H9 (cell line): ENCODE measurements at regions not wholly inside any gene's neighbourhood (a gene's known extent, or its start where the extent isn't known, plus 50 kb on each side); places are given as distances from the start of the nearest gene placed in this dataset.

Experiments
- DNase-seq: peaks from one replicate; pipeline ENCODE4 v3.0.0-alpha.2; 2017
- H2AFZ ChIP-seq: one replicate; pipeline ENCODE4 v1.6.1; 2013; ENCODE audit warnings: mild to moderate bottlenecking, low read length, control low read depth, moderate library complexity
- H2AK5ac ChIP-seq: 2 replicates; pipeline ENCODE4 v1.6.1; 2013; ENCODE audit warnings: low read length, control low read depth, mixed read lengths; ENCODE audit not compliant: insufficient read length
- H2BK120ac ChIP-seq: one replicate; pipeline ENCODE4 v1.6.1; 2013; ENCODE audit warnings: low read depth, mild to moderate bottlenecking, low read length, control low read depth, inconsistent platforms; ENCODE audit not compliant: poor library complexity, severe bottlenecking
- H2BK12ac ChIP-seq: 2 replicates; pipeline ENCODE4 v1.6.1; 2013; ENCODE audit warnings: low read length, control low read depth, mixed read lengths, low read depth; ENCODE audit not compliant: insufficient read length
- H2BK15ac ChIP-seq: 2 replicates; pipeline ENCODE4 v1.6.1; 2013; ENCODE audit warnings: low read depth, low read length, control low read depth
- H2BK20ac ChIP-seq: one replicate; pipeline ENCODE4 v1.6.1; 2013; ENCODE audit warnings: low read depth, mild to moderate bottlenecking, low read length, control low read depth, inconsistent platforms; ENCODE audit not compliant: poor library complexity, severe bottlenecking
- H2BK5ac ChIP-seq: 2 replicates; pipeline ENCODE4 v1.6.1; 2013; ENCODE audit warnings: low read length, control low read depth, mixed read lengths; ENCODE audit not compliant: insufficient read length
- H3K14ac ChIP-seq: 2 replicates; pipeline ENCODE4 v1.6.1; 2013; ENCODE audit warnings: low read length, control low read depth; ENCODE audit not compliant: insufficient read depth
- H3K18ac ChIP-seq: 2 replicates; pipeline ENCODE4 v1.6.1; 2013; ENCODE audit warnings: low read depth, mild to moderate bottlenecking, mixed read lengths, low read length, control low read depth; ENCODE audit not compliant: insufficient read length
- H3K23ac ChIP-seq: 2 replicates; pipeline ENCODE4 v1.6.1; 2013; ENCODE audit warnings: low read length, control low read depth, mixed read lengths, low read depth; ENCODE audit not compliant: insufficient read length
- H3K23me2 ChIP-seq: 2 replicates; pipeline ENCODE4 v1.6.1; 2013; ENCODE audit warnings: low read depth, mild to moderate bottlenecking, mixed read lengths, low read length, control low read depth; ENCODE audit not compliant: insufficient read length, poor library complexity, severe bottlenecking
- H3K27ac ChIP-seq: 2 replicates; pipeline ENCODE4 v1.5.1; 2013; ENCODE audit warnings: low read length, control low read depth, mixed read lengths, low read depth; ENCODE audit not compliant: insufficient read length
- H3K27me3 ChIP-seq: 2 replicates; pipeline ENCODE4 v1.6.1; 2013; ENCODE audit warnings: low read length, control low read depth, inconsistent platforms; ENCODE audit not compliant: insufficient read depth
- H3K4ac ChIP-seq: 2 replicates; pipeline ENCODE4 v1.6.1; 2013; ENCODE audit warnings: low read depth, mild to moderate bottlenecking, control low read depth, inconsistent platforms, low read length, moderate library complexity
- H3K4me1 ChIP-seq: 2 replicates; pipeline ENCODE4 v1.6.1; 2013; ENCODE audit warnings: low read length, control low read depth, inconsistent platforms; ENCODE audit not compliant: insufficient read depth
- H3K4me2 ChIP-seq: 2 replicates; pipeline ENCODE4 v1.6.1; 2013; ENCODE audit warnings: low read length, control low read depth, mixed read lengths; ENCODE audit not compliant: insufficient read length, insufficient read depth
- H3K56ac ChIP-seq: 2 replicates; pipeline ENCODE4 v1.6.1; 2013; ENCODE audit warnings: low read depth, mild to moderate bottlenecking, mixed read lengths, low read length, control low read depth; ENCODE audit not compliant: insufficient read length
- H3K79me1 ChIP-seq: 2 replicates; pipeline ENCODE4 v1.6.1; 2013; ENCODE audit warnings: low read depth, mild to moderate bottlenecking, moderate library complexity, low read length, control low read depth, inconsistent platforms; ENCODE audit not compliant: insufficient read depth, poor library complexity, severe bottlenecking
- H3K79me2 ChIP-seq: 2 replicates; pipeline ENCODE4 v1.6.1; 2013; ENCODE audit warnings: low read length, control low read depth, inconsistent platforms; ENCODE audit not compliant: insufficient read depth
- H3K9ac ChIP-seq: 2 replicates; pipeline ENCODE4 v1.6.1; 2013; ENCODE audit warnings: low read length, control low read depth, mixed read lengths; ENCODE audit not compliant: insufficient read length; ENCODE audit errors: extremely low read depth
- H3K9me3 ChIP-seq: one replicate; pipeline ENCODE4 v1.6.1; 2013; ENCODE audit warnings: low read depth, low read length, inconsistent platforms; ENCODE audit not compliant: control insufficient read depth
- H3T11ph ChIP-seq: one replicate; pipeline ENCODE4 v1.6.1; 2013; ENCODE audit warnings: mild to moderate bottlenecking, low read length, control low read depth, inconsistent platforms
- H4K20me1 ChIP-seq: one replicate; pipeline ENCODE4 v1.6.1; 2013; ENCODE audit not compliant: control insufficient read depth, insufficient read length, insufficient read depth
- H4K5ac ChIP-seq: 2 replicates; pipeline ENCODE4 v1.6.1; 2013; ENCODE audit warnings: low read depth, mild to moderate bottlenecking, mixed read lengths, low read length, control low read depth; ENCODE audit not compliant: insufficient read length
- H4K8ac ChIP-seq: replicated peaks from 2 replicates; pipeline ENCODE4 v1.6.1; 2013; ENCODE audit warnings: low read length, control low read depth, mixed read lengths, low read depth; ENCODE audit not compliant: insufficient read length
- H4K91ac ChIP-seq: 2 replicates; pipeline ENCODE4 v1.6.1; 2013; ENCODE audit warnings: low read depth, mild to moderate bottlenecking, moderate library complexity, mixed read lengths, low read length, control low read depth; ENCODE audit not compliant: insufficient read length
- H3K27ac Mint-ChIP-seq, 3 experiments: 2 replicates in 2 of 3; 3 replicates in 1 of 3; pipeline ENCODE4 v1.8.0; 2020 to 2021; ENCODE audit warnings: mixed read lengths in 3 of 3, mild to moderate bottlenecking in 1 of 3, moderate library complexity in 1 of 3
- H3K27me3 Mint-ChIP-seq: 2 replicates; pipeline ENCODE4 v1.8.0; 2021; ENCODE audit warnings: low read depth, mild to moderate bottlenecking, moderate library complexity, mixed read lengths
- H3K36me3 Mint-ChIP-seq, 3 experiments: 2 replicates in 2 of 3; 3 replicates in 1 of 3; pipeline ENCODE4 v1.8.0; 2020 to 2021; ENCODE audit warnings: low read depth in 3 of 3, mixed read lengths in 3 of 3; ENCODE audit not compliant: insufficient read depth in 1 of 3
- H3K4me1 Mint-ChIP-seq, 2 experiments: 2 replicates each; pipeline ENCODE4 v1.8.0; 2020; ENCODE audit warnings: mixed read lengths in 2 of 2
- H3K4me3 Mint-ChIP-seq, 2 experiments: 2 replicates in 1 of 2; 3 replicates in 1 of 2; pipeline ENCODE4 v1.8.0; 2020 to 2021; ENCODE audit warnings: mild to moderate bottlenecking in 2 of 2, mixed read lengths in 2 of 2, moderate library complexity in 1 of 2
- H3K9me3 Mint-ChIP-seq, 2 experiments: 2 replicates in 1 of 2; 3 replicates in 1 of 2; pipeline ENCODE4 v1.8.0; 2020; ENCODE audit warnings: mild to moderate bottlenecking in 2 of 2, mixed read lengths in 2 of 2, moderate library complexity in 1 of 2
- CTCF ChIP-seq: fragments of 200-600 bp; sonication (generic); conservative IDR thresholded peaks from 3 replicates; pipeline ENCODE4 v1.8.0; 2021; ENCODE audit warnings: antibody characterized with exemption, mild to moderate bottlenecking
- WGBS: extraction: QIAGEN DNeasy Blood & Tissue Kit; methylation state at CpG from one replicate; pipeline ENCODE4 v1.1.7; 2013; ENCODE audit warnings: missing lambda C conversion rate, low lambda C conversion rate, mixed read lengths; ENCODE audit not compliant: insufficient read length; ENCODE audit errors: extremely low coverage; 5-methylcytosine and 5-hydroxymethylcytosine counted together

DNA sequence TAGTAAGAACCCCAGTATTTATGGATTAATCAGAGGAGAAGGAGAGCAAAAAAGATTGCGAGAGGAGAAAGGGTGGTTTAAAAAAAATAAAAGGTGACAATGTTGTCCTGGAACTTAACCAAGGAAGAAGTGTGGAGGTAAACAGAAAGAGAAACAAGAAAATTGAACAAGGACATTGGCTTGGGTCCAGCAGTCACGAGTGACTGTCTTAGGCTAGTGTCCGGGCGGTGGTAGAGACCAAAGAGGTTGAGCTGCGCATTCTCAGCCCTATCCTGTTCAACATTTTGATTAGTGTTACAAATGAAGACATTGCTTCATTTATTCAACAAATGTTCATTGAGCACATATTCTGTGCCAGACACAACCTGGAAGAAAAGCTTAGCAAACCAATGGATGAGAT lies 329.9 kb downstream of the FGFR2 start:
- no peak overlapping the region for H3K23ac ChIP-seq
- no peak overlapping the region for H3K18ac ChIP-seq
- DNase-seq: no peak
- no peak overlapping the region for H2AK5ac ChIP-seq
- H3K79me1 ChIP-seq: no peaks in the 10 kb centered on the region
- Mint-ChIP-seq H3K9me3 (no peaks in the 10 kb centered on the region), H3K4me3 (no peak overlapping the region), H3K4me1 (peaks cover 10 to 13% of the 10 kb centered on the region in 2 experiments), H3K27ac (no peak overlapping the region), H3K27me3 (peaks cover 5% of the 10 kb centered on the region), H3K36me3 (no peaks in the 10 kb centered on the region)
- H2AFZ ChIP-seq: no peak overlapping the region
- no peaks in the 10 kb centered on the region for H4K20me1 ChIP-seq
- no peak overlapping the region for H3K14ac ChIP-seq
- H3K4ac ChIP-seq: no peak overlapping the region
- WGBS: 100% methylated on average over 1 of the region's 5 CpGs
- no peak overlapping the region for H2BK15ac ChIP-seq
- H2BK120ac ChIP-seq: no peak overlapping the region
- no peak overlapping the region for H2BK20ac ChIP-seq
- no peak overlapping the region for H3K27ac ChIP-seq
- H4K91ac ChIP-seq: no peak overlapping the region
- no peak overlapping the region for H3K4me2 ChIP-seq
- no peak overlapping the region for H2BK5ac ChIP-seq
- H3K9me3 ChIP-seq: no peaks in the 10 kb centered on the region
- no peak overlapping the region for H2BK12ac ChIP-seq
- H3K79me2 ChIP-seq: no peaks in the 10 kb centered on the region
- no peak overlapping the region for H3T11ph ChIP-seq
- H3K56ac ChIP-seq: no peak overlapping the region
- H3K27me3 ChIP-seq: no peaks in the 10 kb centered on the region
- no peak overlapping the region for H3K9ac ChIP-seq
- TF ChIP-seq CTCF: no peak
- no peaks in the 10 kb centered on the region for H3K23me2 ChIP-seq
- H4K8ac ChIP-seq: no peak overlapping the region
- no peaks in the 10 kb centered on the region for H3K4me1 ChIP-seq
- no peak overlapping the region for H4K5ac ChIP-seq
